HG03354 (cell line): ENCODE measurements at regions not wholly inside any gene's neighbourhood (a gene's known extent, or its start where the extent isn't known, plus 50 kb on each side); places are given as distances from the start of the nearest gene placed in this dataset.

Experiments
- ATAC-seq: cut with Tn5 transposase; IDR thresholded peaks from one replicate; pipeline ENCODE4 v1.9.1; 2021; ENCODE audit warnings: mild to moderate bottlenecking; ENCODE audit not compliant: unreplicated experiment, poor library complexity, severe bottlenecking

GRCh38 chr3:22886439-22887068 is 316.6 kb upstream of the UBE2E2 start:
- no peak for ATAC-seq

- peak; percentile 55 for ATAC-seq
Observed at GRCh38 chr3:22887664-22888291, 315.3 kb upstream of the UBE2E2 start.

- ATAC-seq, result no peak
Observed at GRCh38 chr3:22893101-22893500, 310.0 kb upstream of the UBE2E2 start.

- ATAC-seq, result no peak
Observed at GRCh38 chr3:22893644-22894325, 309.3 kb upstream of the UBE2E2 start.

- no peak for ATAC-seq
Observed at GRCh38 chr3:22894865-22895264, 308.3 kb upstream of the UBE2E2 start.

GRCh38 chr3:22895671-22896070 is 307.5 kb upstream of the UBE2E2 start:
- no peak for ATAC-seq

GRCh38 chr3:22898558-22898957 is 304.6 kb upstream of the UBE2E2 start:
- no peak for ATAC-seq

GRCh38 chr3:22899441-22899840 is 303.7 kb upstream of the UBE2E2 start:
- ATAC-seq, result no peak

- no peak for ATAC-seq
Observed at GRCh38 chr3:22900296-22900695, 302.8 kb upstream of the UBE2E2 start.

GRCh38 chr3:22901684-22902083 is 301.4 kb upstream of the UBE2E2 start:
- no peak for ATAC-seq

GRCh38 chr3:22907161-22907780 is 295.9 kb upstream of the UBE2E2 start:
- no peak for ATAC-seq

GRCh38 chr3:22907796-22908195 is 295.3 kb upstream of the UBE2E2 start:
- ATAC-seq, result no peak

GRCh38 chr3:22908989-22909507 is 294.1 kb upstream of the UBE2E2 start:
- ATAC-seq, result no peak

- no peak for ATAC-seq
Observed at GRCh38 chr3:22916933-22917332, 286.2 kb upstream of the UBE2E2 start.

GRCh38 chr3:22920006-22920405 is 283.1 kb upstream of the UBE2E2 start:
- no peak for ATAC-seq

- ATAC-seq, result peak; percentile 67
Observed at GRCh38 chr3:22922317-22922716, 280.8 kb upstream of the UBE2E2 start.

- ATAC-seq, result no peak
Observed at GRCh38 chr3:22923711-22924110, 279.4 kb upstream of the UBE2E2 start.

GRCh38 chr3:22928216-22929110 is 274.7 kb upstream of the UBE2E2 start:
- ATAC-seq, result no peak

GRCh38 chr3:22933051-22933840 is 269.9 kb upstream of the UBE2E2 start:
- ATAC-seq, result no peak
